ENCODE measurements at regions not wholly inside any gene's neighbourhood (a gene's known extent, or its start where the extent isn't known, plus 50 kb on each side); places are given as distances from the start of the nearest gene placed in this dataset.

DNA sequence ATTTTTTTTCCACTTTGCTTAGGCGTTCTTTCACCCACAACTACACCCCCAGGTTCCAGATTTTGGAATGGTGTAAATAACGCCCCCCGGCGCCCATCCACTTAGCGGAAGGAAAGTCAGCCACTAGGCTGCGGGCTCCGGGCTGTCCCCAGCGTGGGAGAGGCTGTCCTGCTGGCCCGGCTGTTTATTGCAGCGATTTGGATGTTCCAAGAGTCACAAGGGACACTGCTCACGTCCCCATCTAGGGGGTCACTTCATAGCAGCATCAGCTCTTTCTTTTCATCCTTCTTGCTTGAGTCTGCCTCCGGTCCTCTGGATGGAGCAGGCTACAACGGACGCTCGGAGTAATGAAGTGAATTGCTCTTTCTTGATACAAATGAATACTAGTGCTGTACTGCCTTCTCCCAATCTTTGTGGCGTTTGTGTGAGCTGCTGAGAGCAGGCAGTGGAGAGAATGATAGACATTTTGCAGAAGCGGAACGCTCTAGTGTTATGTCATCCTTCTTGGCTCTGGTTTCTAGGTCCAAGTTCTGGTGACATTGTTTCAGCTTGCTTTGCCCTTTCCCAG, 50.7 kb upstream of the PAIP2B start:
- no peaks in the 10 kb centered on the region for H3K9me3 Mint-ChIP-seq
- peak overlapping the region; percentile 85 for H3K4me3 Mint-ChIP-seq
- TF ChIP-seq, protein P1, sequence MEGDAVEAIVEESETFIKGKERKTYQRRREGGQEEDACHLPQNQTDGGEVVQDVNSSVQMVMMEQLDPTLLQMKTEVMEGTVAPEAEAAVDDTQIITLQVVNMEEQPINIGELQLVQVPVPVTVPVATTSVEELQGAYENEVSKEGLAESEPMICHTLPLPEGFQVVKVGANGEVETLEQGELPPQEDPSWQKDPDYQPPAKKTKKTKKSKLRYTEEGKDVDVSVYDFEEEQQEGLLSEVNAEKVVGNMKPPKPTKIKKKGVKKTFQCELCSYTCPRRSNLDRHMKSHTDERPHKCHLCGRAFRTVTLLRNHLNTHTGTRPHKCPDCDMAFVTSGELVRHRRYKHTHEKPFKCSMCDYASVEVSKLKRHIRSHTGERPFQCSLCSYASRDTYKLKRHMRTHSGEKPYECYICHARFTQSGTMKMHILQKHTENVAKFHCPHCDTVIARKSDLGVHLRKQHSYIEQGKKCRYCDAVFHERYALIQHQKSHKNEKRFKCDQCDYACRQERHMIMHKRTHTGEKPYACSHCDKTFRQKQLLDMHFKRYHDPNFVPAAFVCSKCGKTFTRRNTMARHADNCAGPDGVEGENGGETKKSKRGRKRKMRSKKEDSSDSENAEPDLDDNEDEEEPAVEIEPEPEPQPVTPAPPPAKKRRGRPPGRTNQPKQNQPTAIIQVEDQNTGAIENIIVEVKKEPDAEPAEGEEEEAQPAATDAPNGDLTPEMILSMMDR (conservative IDR thresholded peaks at IDR 0.05) = peak; percentile 72
- no peaks in the 10 kb centered on the region for H3K36me3 Mint-ChIP-seq
- H3K27me3 Mint-ChIP-seq = peaks cover 89% of the 10 kb centered on the region
- DNase-seq (ENCODE audit: extremely low spot score, unreplicated experiment) = no peak
- H3K4me1 Mint-ChIP-seq (ENCODE audit: unreplicated experiment) = peaks cover 12% of the 10 kb centered on the region
- H3K27ac Mint-ChIP-seq = peak overlapping the region; percentile 14

DNA sequence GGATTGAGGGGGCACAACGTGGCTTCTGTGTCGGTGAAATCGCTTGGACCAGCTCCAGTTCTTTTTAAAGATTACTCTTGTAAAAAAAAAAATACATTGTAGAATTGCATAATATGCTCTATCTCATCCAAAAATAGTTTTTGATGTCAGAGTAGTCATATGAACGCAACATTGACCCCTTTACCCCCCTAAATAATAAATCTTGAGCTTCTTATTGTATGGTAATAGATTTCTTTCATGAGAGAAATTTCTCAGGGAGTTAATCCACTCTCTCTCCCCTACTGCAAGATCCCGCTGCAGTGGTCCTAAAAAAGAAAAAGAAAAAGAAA, 50.2 kb upstream of the PAIP2B start:
- H3K27ac Mint-ChIP-seq = no peak overlapping the region
- TF ChIP-seq, protein P1 (conservative IDR thresholded peaks at IDR 0.05) = no peak

DNA sequence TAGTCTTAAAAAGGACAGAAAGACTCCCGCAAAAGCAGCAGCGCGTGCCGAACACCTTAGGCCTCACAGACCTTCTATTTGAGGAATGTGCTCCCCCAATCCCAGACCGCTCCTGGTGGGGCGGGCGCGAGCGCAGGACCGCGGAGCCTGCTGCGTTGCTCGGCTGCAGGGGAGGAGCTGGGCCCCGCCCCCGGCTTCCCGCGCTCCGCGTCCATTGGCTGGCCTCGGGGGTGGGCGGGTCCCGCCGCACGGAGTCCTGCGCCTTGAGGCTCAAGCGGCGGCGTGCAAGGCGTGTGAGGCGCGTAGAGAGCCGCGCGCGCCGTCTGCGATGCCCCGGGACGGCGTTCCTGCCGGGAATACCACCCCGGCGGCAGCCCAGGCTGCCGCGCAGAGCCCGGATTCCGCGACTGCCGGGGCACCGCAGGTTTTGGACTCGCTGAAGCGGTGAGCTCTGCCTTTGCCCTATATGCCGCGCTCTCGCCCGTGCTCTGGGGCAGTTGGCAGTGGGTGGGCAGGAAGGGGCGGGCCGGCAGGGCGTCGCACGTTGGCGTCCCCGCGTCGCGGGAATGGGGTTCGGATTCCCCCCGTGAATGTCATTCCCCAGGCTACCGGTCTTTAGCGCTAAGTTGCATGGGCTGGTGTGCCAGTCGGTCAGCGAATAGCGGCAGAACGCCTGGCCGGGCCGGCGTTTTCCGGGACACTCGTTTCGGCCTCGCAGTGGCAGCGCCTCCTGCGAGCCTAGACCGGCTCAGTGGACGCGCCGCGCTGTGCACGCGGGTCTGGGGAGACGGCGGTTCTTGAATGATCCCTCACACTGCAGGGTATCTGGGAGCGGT, 49.6 kb upstream of the PAIP2B start:
- H3K27me3 Mint-ChIP-seq = peaks cover 90% of the 10 kb centered on the region
- H3K9me3 Mint-ChIP-seq = no peaks in the 10 kb centered on the region
- no peak overlapping the region for H3K27ac Mint-ChIP-seq
- DNase-seq (ENCODE audit: extremely low spot score, unreplicated experiment) = peak; percentile 95
- peak overlapping the region; percentile 85 for H3K4me3 Mint-ChIP-seq
- peaks cover 12% of the 10 kb centered on the region for H3K4me1 Mint-ChIP-seq (ENCODE audit: unreplicated experiment)
- TF ChIP-seq, protein P1 (conservative IDR thresholded peaks at IDR 0.05) = no peak
- no peaks in the 10 kb centered on the region for H3K36me3 Mint-ChIP-seq

More for the DNA sequence above, 50.2 kb upstream of the PAIP2B start:
- Mint-ChIP-seq H3K4me3 (peak overlapping the region; percentile 85), H3K36me3 (no peaks in the 10 kb centered on the region), H3K4me1 (ENCODE audit: unreplicated experiment) (peaks cover 12% of the 10 kb centered on the region), H3K9me3 (no peaks in the 10 kb centered on the region), H3K27me3 (peaks cover 90% of the 10 kb centered on the region)
- no peak for DNase-seq (ENCODE audit: extremely low spot score, unreplicated experiment)
